Medulla oblongata (tissue), 1 donor: ENCODE measurements at regions not wholly inside any gene's neighbourhood (a gene's known extent, or its start where the extent isn't known, plus 50 kb on each side); places are given as distances from the start of the nearest gene placed in this dataset.

Experiments used
- DNase-seq: peaks from one replicate; pipeline ENCODE4 v3.0.0-alpha.2; 2015; ENCODE audit errors: extremely low spot score

DNA sequence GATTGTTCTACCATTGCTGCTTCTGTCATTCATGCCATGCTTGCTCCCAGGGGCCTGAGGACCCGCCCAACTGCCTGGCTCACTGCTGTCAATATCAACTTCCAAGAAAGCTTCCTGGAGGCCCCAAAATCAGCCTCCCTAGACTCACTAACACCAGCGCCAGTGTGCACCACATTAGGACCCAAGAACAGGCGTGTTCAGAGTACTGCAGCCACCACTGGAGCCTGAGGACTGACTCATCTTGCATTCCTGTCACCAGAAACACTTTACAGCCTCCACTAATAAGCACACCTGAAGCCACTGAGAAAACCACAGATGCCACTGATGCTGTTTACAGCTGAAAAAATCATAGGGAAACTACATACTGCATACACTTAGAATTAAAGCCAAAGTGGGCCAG lies 1284.3 kb downstream of the TYW1 start:
- no peak for DNase-seq

GRCh38 chr7:68288144-68288593 lies 1291.5 kb downstream of the TYW1 start:
- no peak for DNase-seq

GRCh38 chr7:68291710-68292109 lies 1295.1 kb downstream of the TYW1 start:
- no peak for DNase-seq

- DNase-seq = no peak
Measured at GRCh38 chr7:68295386-68295785, 1298.8 kb downstream of the TYW1 start.

DNA sequence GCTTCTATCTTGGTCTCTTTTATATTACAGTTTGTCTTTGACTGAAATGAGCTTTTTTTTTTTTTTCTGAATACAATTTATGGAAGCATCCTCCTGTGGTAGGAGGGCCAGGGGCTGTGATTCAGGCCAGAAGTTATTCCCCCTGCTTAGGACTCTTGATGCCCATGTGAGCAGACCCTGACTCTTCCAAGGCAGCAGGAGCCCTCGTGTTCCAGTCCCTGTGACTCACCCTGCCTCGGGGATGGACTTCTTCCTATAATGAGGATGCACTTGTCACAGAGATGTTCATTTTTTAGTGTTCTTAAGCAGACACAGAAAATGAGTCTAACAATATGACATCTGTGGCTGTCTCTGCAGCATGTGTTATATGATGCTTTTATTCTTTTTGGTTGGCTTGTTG lies 1293.7 kb upstream of the AUTS2 start:
- no peak for DNase-seq

DNA sequence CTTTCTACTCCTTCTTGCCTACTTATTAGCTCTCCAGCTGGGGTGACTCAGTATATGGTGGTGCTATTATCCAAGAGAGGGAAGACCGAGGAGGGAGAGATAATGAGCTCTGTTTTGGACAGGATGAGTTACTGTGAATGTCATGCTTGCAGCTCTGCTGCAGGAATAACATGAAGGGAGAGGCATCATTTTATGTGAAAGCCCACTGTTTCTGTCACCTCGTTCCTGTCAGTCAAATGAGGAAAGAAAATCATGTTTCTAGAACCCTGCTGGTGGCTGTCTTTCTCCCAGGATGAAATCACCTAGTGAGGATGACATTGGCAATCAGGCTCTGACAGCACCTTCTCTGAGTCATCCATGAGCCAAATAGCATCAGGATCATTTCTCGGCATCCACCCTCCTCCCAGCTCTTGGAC lies 1291.6 kb upstream of the AUTS2 start:
- DNase-seq = no peak

- no peak for DNase-seq
Measured at GRCh38 chr7:68309271-68309670, 1289.0 kb upstream of the AUTS2 start.

GRCh38 chr7:68309806-68310205 lies 1288.5 kb upstream of the AUTS2 start:
- no peak for DNase-seq

- no peak for DNase-seq
Measured at GRCh38 chr7:68311958-68312357, 1286.3 kb upstream of the AUTS2 start.

DNA sequence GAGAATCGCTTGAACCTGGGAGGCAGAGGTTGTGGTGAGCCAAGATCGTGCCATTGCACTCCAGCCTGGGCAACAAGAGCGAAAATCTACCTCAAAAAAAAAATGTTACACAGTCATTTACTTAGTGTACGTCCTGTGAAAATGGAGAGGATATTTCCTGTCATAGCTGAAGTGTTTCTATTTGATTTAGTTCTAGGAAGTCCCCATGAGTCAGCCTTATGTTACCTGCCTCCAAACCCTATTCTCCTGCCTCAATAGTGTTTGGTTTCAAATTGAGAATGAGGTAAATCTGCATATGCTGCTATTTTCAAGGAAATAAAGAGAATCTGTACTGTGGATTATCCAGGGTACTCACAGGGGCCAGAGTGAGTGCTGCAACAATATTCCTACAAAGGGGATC lies 1284.5 kb upstream of the AUTS2 start:
- no peak for DNase-seq

DNA sequence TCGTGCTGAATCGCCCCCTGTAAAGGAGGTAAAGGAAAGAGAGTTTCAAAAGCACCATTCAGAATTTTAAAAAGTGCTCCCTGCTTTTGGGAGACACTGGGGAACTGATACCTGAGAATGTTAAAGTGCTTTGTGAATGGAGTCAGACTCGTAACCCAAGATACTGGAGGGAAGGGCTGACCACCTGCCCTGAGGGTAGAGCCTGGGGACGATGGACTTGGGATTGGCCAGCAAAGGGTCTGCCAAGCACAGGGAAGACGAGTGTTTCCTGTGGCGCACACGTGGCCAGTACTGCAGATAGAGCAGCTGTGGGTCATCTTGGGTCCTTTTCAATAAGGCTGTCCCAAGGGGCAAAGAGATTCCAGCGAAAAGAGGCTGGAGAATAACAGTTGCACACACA lies 1284.1 kb upstream of the AUTS2 start:
- no peak for DNase-seq

DNA sequence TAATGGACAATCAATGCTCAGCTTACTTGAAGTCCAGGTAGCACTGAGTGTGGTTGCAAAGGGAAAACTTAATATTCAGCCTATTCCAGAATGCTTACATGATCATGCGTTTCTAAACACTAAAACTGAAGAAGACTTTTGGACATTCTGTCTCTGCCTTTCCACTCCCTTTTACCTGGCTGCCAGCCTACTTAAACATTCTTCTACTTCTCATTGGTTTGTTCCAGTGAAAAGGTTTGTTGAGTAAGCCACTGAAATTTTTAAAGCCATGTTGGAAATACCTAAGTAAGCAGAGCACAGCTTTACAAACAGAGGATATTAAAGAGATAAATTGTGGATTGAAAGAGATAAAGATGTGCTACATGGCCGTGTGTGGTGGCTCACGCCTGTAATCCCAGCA lies 1280.8 kb upstream of the AUTS2 start:
- no peak for DNase-seq

GRCh38 chr7:68319061-68319460 lies 1279.2 kb upstream of the AUTS2 start:
- no peak for DNase-seq

- DNase-seq = peak; percentile 25
Measured at GRCh38 chr7:68321076-68321639, 1277.1 kb upstream of the AUTS2 start.

GRCh38 chr7:68321776-68322496 lies 1276.3 kb upstream of the AUTS2 start:
- no peak for DNase-seq

GRCh38 chr7:68324621-68325020 lies 1273.7 kb upstream of the AUTS2 start:
- no peak for DNase-seq

GRCh38 chr7:68334216-68334615 lies 1264.1 kb upstream of the AUTS2 start:
- DNase-seq = no peak

DNA sequence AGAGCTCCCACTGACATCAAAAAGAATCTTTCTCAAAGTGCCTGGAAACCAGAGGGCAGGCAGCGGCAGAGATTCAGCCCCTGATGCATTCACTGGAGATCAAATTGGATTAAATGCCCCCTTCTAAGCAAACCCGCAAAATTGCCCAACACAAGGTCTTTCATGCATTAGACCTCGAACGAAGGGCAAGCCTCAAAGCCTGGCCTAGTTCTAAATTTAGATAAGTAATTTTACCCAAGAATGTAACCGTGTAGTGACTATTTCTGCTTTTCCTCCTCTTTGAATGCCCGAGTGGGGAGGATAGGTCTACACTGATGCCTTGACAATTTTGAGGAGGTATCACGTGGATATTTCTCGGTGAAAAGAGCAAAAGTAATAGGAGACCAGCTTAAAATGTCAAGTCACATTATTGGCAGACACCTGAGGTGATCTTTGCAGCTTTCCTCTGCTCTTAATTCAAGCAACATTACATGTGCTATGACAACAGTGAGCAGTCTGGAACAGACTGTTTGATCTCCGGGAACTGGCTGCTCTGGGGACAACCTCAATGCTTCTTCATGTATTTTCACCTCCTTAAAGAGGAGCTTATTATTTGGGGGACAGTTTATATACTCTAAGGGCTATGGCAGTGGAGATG lies 1263.5 kb upstream of the AUTS2 start:
- no peak for DNase-seq

DNA sequence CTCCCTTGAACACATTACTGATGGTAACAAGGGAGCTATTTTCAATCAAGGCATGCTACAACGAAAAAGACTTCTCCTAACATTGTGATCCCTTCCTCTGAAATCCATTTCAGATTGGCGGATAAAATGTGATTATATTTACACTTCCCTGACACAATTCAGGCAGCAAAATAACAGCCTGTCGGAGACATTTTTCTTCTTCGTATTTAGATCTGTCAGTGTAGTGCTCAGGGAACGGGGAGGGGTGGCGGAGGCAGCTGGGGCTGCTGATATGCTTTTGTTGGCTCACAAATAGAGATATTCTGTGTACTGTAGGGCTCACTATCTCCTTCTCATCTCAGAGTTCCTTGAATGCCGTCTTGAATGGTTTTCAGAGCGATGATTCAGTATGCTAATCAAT lies 1261.7 kb upstream of the AUTS2 start:
- DNase-seq = no peak

GRCh38 chr7:68348401-68348800 lies 1249.9 kb upstream of the AUTS2 start:
- DNase-seq = no peak

- DNase-seq = no peak
Measured at GRCh38 chr7:68362745-68363518, 1235.3 kb upstream of the AUTS2 start.

DNA sequence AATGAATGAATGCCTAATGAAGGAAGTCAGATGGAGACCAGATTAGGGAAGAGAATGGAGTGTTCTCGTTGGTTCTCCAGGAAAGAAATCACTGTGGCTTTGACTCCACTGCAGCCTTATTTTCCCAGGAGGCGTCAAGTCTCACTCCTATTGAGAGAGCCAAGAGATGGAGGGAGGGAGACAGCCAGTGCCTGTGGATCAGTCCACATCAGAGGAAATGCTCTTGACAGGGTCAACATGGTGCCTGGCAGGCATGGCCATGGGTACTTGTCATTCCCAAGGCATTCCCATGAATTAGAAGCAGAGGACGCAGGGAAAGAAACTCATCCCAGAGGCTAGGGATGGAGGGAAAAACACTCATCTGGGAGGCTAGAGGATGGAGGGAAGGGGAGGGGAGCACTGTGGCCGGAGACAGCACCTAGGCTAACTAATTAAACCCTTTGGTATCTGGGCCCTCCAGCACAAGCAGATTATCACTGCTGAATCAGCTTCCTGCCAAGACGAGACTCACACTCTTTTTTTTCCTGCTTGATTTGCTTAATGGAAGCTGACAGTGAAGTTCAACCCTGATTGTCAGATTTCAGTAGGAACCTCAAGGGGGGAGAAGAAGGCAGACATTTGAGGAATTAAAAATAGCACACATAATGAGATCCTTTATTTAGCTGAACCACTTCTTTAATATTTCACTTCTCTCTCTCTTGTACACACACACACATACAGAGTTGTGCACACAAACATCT lies 1233.2 kb upstream of the AUTS2 start:
- DNase-seq = peak; percentile 2
